Parathyroid adenoma (tissue), 2 donors: ENCODE measurements at regions not wholly inside any gene's neighbourhood (a gene's known extent, or its start where the extent isn't known, plus 50 kb on each side); places are given as distances from the start of the nearest gene placed in this dataset.

ENCODE experiments used
- H2AFZ ChIP-seq: fragments of 300-600 bp; sonication (generic); one replicate; pipeline ENCODE4 v1.7.0; 2017; ENCODE audit warnings: antibody characterized with exemption, mild to moderate bottlenecking
- H3K27ac ChIP-seq: fragments of 300-600 bp; sonication (generic); one replicate; pipeline ENCODE4 v1.7.0; 2017
- H3K27me3 ChIP-seq: fragments of 300-600 bp; sonication (generic); one replicate; pipeline ENCODE4 v1.7.0; 2017; ENCODE audit warnings: low read length; ENCODE audit not compliant: control insufficient read depth, insufficient read depth
- H3K36me3 ChIP-seq: fragments of 300-600 bp; sonication (generic); one replicate; pipeline ENCODE4 v1.7.0; 2017; ENCODE audit warnings: low read length; ENCODE audit not compliant: control insufficient read depth, insufficient read depth
- H3K4me1 ChIP-seq: fragments of 300-600 bp; sonication (generic); one replicate; pipeline ENCODE4 v1.7.0; 2017; ENCODE audit warnings: control low read depth
- H3K4me2 ChIP-seq: fragments of 300-600 bp; sonication (generic); one replicate; pipeline ENCODE4 v1.7.0; 2017; ENCODE audit warnings: low read length
- H3K4me3 ChIP-seq: fragments of 300-600 bp; sonication (generic); one replicate; pipeline ENCODE4 v1.7.0; 2017; ENCODE audit warnings: low read depth, low read length
- H3K79me2 ChIP-seq: fragments of 300-600 bp; sonication (generic); one replicate; pipeline ENCODE4 v1.7.0; 2017; ENCODE audit warnings: control low read depth
- H3K9ac ChIP-seq: fragments of 300-600 bp; sonication (generic); one replicate; pipeline ENCODE4 v1.7.0; 2017; ENCODE audit warnings: mild to moderate bottlenecking
- H3K9me3 ChIP-seq: fragments of 300-600 bp; sonication (generic); one replicate; pipeline ENCODE4 v1.7.0; 2017; ENCODE audit warnings: low read length; ENCODE audit not compliant: control insufficient read depth
- CTCF ChIP-seq: fragments of 300-600 bp; sonication (generic); IDR thresholded peaks from one replicate; pipeline ENCODE4 v1.7.0; 2017; ENCODE audit warnings: antibody characterized with exemption, mild to moderate bottlenecking
- donor health status: primary hyperparathyroidism.

- Histone ChIP-seq H3K4me2 (no peak overlapping the region), H3K27me3 (no peaks in the 10 kb centered on the region), H3K9ac (no peak overlapping the region), H3K4me3 (no peak overlapping the region), H3K4me1 (no peaks in the 10 kb centered on the region), H3K36me3 (no peaks in the 10 kb centered on the region), H2AFZ (no peak overlapping the region), H3K79me2 (no peaks in the 10 kb centered on the region), H3K27ac (no peak overlapping the region), H3K9me3 (no peaks in the 10 kb centered on the region)
- no peak for TF ChIP-seq CTCF
Measured at GRCh38 chr15:88987591-88987933, 74.4 kb upstream of the MFGE8 start.

GRCh38 chr15:88987934-88988671 lies 74.9 kb upstream of the MFGE8 start:
- no peaks in the 10 kb centered on the region for H3K27me3 ChIP-seq
- no peaks in the 10 kb centered on the region for H3K79me2 ChIP-seq
- H3K9me3 ChIP-seq: no peaks in the 10 kb centered on the region
- no peak overlapping the region for H3K4me2 ChIP-seq
- no peaks in the 10 kb centered on the region for H3K4me1 ChIP-seq
- H2AFZ ChIP-seq: no peak overlapping the region
- H3K27ac ChIP-seq: no peak overlapping the region
- no peak overlapping the region for H3K4me3 ChIP-seq
- H3K36me3 ChIP-seq: no peaks in the 10 kb centered on the region
- no peak for TF ChIP-seq CTCF
- no peak overlapping the region for H3K9ac ChIP-seq

GRCh38 chr15:88989578-88989977 lies 76.4 kb upstream of the MFGE8 start:
- Histone ChIP-seq H3K9ac (no peak overlapping the region), H3K36me3 (no peaks in the 10 kb centered on the region), H3K27ac (no peak overlapping the region), H3K4me2 (no peak overlapping the region), H3K27me3 (no peaks in the 10 kb centered on the region), H3K4me1 (no peaks in the 10 kb centered on the region), H3K79me2 (no peaks in the 10 kb centered on the region), H3K4me3 (no peak overlapping the region), H2AFZ (no peak overlapping the region), H3K9me3 (no peaks in the 10 kb centered on the region)
- no peak for TF ChIP-seq CTCF

GRCh38 chr15:88990185-88990679 lies 77.1 kb upstream of the MFGE8 start:
- Histone ChIP-seq H3K36me3 (no peaks in the 10 kb centered on the region), H3K4me2 (no peak overlapping the region), H3K4me3 (no peak overlapping the region), H3K9me3 (no peaks in the 10 kb centered on the region), H2AFZ (no peak overlapping the region), H3K9ac (no peak overlapping the region), H3K79me2 (no peaks in the 10 kb centered on the region), H3K27me3 (no peaks in the 10 kb centered on the region), H3K27ac (no peak overlapping the region), H3K4me1 (no peaks in the 10 kb centered on the region)
- TF ChIP-seq CTCF: no peak

GRCh38 chr15:88992216-88992615 lies 79.0 kb upstream of the MFGE8 start:
- H3K27me3 ChIP-seq: no peaks in the 10 kb centered on the region
- no peak overlapping the region for H3K4me2 ChIP-seq
- H2AFZ ChIP-seq: no peak overlapping the region
- H3K36me3 ChIP-seq: no peaks in the 10 kb centered on the region
- H3K79me2 ChIP-seq: no peaks in the 10 kb centered on the region
- H3K9me3 ChIP-seq: no peaks in the 10 kb centered on the region
- no peak overlapping the region for H3K4me3 ChIP-seq
- no peak overlapping the region for H3K9ac ChIP-seq
- TF ChIP-seq CTCF: no peak
- no peaks in the 10 kb centered on the region for H3K4me1 ChIP-seq
- H3K27ac ChIP-seq: no peak overlapping the region
